Fibroblast of gingiva (primary cell): ENCODE measurements at regions not wholly inside any gene's neighbourhood (a gene's known extent, or its start where the extent isn't known, plus 50 kb on each side); places are given as distances from the start of the nearest gene placed in this dataset.
"Not testable (repeated sequence)": the region's sequence is repeated elsewhere in the genome, so short reads cannot be mapped to it uniquely, and the experiment has no call there.

Source experiments
- DNase-seq: peaks from one replicate; pipeline ENCODE4 v3.0.0-alpha.2; 2011; ENCODE audit warnings: low read depth

DNA sequence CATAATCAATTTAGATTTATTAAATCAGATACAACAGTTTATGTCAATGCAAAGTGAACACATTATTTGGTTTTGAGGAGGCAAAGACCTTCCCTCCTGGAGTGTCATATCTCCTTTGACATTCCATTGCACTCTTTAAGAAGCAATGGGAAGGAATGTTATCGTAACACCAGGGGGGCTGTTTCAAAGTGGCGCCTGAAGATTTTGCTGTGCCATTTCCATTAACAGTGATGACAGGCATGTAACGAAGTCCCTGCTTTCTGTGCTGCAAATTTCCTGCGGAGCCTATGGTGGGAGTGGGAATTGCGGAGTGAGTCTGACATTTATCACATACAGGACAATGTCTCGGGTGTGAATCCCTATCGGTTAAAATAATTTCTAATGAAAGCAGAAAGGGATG, 499.6 kb upstream of the RAB6C start:
- no peak for DNase-seq

DNA sequence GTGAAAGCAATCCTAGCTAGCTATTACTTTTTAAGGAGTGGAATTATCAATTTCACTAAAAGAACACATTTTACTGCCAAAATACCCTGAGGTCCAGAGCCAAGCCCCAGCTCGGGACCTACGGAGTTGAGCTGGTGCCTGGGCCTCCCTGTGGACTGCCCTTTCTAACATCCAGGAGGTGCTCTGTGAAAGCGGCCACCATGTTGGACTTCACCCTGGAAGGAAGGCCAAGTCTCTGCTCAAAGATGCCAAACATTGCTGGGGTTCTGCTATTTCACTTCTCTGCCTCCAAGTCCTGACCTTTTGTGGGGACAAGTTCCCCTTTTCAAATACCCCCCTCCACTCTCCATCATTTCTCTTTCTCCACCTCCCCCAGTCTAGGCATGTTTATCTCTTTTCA, 498.7 kb upstream of the RAB6C start:
- no peak for DNase-seq

DNA sequence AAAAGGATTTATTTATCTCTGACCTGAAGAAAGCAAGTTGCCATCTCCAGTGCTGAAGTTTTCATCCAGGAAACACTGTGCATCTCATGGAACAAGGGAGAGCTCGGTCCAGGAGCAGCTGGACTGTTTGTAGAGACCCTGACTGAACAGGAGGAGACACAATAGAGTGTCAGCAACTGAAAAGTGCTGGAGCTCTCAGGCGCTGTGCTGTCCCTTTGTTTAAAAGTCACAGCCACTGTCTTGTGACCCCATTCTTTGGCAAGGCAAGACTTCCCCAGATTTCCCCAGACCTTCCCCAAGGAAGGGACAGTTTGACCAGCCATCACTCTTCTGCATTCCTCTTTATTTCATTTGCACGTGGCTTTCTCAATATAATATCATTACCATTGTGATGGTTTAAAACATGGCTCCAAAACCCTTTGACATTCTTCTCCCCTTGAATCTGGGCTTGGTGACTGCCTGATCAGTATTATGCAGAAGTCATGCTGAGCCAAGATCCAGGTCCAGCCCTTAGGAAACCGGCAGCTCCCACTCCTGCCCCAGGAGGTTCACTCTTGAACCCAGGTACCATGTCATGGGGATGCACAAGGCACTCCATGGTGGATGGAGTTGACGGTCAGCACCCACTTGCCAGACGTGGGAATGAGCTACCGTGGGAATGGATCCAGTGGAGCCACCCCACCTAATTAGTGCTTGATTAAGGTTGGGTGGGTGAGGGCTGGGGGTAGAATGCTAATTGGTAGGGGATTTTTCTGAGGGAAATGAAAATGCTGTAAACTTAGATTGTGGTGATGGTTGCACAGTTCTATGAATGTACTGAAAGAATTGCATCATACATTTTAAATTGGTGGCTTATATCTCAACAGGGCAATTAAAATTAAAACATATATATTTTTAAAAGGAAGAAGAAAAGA, 497.9 kb upstream of the RAB6C start:
- DNase-seq, result no peak

DNA sequence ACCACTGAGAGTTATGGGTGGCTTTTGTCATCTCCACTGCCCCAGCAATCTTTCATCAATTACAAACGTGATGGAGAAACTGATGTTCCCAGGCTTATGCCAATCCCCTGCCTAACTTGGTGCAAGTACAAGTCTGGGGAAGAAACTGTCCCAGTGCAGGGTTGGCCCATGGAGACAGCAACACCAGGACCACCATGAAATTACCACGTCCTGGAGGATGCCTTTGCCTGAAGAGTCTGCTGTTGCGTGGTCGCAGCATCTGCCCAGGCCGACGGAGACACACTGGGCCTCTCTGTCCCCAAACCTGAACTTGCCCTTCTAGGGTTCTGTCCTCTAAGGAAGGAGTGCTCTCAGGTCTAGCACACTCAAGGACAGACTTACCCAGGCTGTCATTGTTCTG, 496.8 kb upstream of the RAB6C start:
- DNase-seq, result no peak

DNA sequence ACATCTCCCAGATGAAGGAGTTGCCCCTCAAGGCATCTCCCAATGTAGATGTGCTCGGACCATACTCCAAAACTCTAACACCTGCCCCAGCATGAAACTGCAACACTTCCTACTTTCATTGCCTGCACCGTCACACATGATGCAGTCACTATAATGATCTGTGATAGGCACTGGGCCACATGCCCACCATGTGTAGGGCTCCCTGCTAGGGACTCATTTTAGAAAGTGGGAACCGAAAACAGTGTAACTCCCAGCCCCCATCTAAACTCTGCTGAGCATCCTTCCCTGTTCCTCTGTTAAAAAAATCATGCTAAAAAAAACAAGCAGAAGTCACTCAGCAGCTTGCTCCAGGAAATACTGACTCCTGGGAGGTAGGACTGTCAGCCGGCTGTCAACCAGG, 496.1 kb upstream of the RAB6C start:
- DNase-seq, result no peak

DNA sequence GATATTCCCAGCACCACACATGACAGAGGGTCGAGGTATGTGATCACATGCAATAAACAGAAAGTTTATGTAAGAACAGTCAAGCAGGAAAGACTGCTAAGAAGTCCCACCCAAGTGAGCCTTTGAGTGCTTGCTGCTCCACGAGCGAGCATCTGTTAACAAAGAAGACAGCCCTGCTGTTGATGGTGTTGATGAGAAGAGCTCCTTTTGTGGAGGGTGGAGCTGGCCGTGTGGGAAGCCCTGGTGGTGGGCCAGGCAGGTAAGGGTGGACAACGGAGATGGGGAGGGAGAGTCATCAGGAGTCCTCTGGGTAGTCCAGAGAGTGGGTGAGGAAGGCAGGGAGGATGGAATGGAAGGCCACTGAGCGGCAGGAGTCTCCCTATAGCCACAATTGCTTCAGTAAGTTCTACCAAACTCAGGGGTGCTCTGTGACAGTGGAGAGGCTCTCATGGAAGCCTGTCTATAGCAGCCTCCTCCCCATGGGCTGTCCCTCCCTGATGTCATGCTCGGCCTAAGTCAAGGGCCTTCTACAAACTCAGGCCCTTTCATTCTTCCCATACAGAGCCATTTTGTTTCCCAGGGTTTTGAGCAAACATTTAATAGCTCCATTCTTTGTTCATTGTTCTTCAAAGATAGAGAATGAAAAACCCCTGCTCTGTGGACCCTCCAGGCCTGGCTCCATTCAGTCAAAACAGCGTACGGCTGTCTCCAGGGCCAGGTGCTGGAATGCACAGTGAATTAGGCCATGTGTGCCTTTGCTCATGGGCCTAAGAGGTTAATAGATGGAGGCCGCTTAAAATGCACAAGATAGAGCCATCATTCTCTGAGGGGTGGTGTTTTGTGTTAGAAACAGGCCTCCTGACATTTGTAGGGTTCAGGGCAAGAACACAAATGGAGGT, 494.2 kb upstream of the RAB6C start:
- no peak for DNase-seq

DNA sequence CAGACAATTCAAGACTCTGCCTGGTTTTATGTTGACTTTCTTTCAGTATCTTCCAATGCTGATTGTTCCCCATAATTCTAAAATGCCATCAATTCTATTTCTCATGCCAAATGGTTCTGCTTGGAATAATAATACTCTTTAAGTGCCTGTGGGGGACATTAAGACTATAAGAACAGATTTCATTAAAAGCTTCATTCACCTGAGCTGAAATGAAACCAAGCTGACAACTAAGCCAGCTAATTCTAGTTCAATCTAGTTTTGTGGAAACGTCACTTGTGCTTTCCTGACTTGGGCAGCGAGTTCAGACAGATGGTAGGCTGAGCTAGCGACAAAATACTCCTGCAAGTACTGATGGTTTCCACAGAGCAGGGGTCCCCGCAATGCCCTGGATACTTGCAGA, 491.1 kb upstream of the RAB6C start:
- DNase-seq, result no peak

DNA sequence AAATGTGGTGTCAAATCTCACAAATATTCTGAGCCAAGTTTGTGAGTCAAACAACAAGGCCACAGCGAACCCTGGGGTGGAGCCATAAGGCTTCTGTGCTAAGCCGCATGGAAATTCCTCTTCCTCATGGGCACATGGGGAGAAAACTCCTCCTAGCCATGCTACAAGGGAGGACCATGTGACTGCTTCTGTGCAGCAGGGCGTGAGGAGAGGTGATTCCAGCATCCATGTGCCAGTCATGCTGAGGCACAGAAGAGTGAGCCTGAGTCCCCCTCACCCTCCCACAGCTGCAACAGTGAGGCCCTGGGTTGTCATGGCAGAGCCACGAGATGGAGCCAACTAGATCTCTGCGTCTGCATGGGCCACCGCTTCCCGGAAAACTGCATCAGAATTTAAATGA, 488.8 kb upstream of the RAB6C start:
- no peak for DNase-seq

DNA sequence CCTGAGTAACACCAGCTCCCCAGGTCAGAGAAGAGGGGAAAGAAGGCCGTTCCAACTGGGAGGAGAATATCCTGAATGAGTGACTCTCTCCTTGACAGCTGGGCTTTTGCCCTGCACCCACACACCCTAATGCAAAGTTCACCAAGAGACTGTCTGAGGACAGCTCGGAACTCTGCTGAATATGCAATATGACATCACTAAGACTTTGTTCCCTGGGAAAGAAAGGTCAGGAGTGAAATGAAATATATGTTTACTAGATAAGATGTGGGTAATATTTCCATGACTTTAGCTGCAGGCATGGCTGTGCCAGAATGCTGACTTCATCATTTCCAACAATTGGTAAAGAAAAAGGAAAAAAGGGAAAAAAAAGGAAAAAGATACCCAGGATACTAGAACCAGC, 488.2 kb upstream of the RAB6C start:
- no peak for DNase-seq

DNA sequence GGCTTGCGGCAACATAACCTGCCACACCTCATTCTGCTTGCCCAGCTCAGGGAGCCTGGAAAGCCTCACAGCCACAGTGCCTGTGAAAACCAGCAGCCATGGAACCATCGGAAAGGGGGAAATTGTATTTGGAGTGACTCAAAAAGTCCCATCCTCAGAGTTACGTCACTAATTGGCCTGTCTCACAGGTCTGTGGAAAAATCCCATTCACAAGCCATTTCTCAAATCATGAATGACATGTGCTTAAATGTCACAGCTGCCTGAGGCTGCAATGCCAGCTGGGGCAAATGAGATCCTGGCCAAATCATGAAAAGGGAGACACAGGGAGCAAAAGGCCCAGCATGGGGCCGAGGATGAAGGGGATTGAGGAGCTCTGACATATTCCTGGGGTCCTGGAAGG, 486.9 kb upstream of the RAB6C start:
- no peak for DNase-seq

DNA sequence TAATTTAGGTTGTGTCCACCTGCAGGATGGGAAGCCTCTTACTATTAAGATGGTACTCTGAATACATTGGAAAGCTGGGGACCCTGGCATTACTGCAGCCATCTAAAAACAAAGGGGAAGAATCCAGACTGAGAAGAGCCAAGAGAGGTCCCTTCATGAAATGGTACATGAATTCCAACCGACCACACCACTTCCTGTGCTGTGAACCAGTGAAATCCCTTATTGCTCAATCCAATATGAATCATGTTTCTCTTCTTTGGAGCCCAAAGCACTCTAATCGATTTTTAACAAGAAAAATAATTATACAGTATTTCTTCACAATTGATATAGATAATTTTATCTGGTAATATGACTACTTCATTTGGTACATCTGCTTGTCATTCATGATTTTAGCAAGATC, 479.7 kb upstream of the RAB6C start:
- DNase-seq, result no peak

DNA sequence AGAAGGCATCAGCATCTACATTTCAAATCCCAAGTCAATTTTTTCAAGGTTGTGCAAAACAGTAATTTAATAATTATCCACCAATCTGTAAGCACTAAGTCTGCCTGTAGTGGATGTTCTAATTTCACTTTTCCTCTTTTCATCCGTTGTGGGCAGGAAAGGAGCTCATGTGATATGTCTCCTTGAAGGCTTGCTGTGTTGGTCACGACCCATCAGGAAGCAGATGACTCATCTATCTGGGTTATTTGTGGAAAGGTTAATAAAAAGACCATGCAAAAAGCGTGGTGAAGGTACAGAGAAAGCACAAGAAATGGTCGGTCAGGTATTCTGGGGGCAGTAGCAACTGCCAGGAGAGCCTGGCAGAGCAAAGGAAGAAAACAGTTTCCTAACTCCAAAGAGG, 476.7 kb upstream of the RAB6C start:
- DNase-seq, result no peak

DNA sequence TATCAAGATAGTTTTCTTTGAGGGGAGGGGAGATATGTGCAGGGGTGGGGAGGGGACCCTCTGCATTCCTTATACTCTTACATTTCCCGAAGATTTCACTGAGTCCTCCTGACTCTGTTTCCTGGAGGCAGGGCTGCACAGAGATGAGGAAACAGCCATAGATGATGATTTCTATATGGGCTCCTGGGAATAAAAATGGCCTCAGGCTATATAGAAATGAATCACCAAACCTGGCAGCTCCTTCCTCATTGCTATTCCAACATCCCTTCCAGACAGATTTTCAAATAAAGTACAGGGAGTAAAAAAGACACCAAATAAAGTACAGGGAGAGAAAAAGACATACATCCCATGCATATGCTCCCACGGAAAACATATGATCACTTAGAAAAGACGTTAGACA, 474.8 kb upstream of the RAB6C start:
- no peak for DNase-seq

DNA sequence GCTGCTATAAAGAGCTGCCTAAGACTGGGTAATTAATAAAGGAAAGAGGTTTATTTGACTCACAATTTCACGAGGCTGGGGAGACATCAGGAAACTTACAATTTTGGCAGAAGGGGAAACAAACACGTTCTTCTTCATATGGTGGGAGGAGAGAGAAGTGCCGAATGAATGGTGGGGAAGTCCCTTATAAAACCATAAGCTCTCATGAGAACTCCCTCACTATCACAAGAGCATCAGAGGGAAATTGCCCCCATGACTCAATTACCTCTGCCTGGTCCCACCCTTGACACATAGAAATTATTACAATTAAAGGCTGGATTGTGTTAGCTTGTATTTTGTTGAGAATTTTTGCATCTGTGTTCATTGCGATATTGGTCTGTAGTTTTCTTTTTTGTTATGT, 460.5 kb upstream of the RAB6C start:
- DNase-seq, result no peak

DNA sequence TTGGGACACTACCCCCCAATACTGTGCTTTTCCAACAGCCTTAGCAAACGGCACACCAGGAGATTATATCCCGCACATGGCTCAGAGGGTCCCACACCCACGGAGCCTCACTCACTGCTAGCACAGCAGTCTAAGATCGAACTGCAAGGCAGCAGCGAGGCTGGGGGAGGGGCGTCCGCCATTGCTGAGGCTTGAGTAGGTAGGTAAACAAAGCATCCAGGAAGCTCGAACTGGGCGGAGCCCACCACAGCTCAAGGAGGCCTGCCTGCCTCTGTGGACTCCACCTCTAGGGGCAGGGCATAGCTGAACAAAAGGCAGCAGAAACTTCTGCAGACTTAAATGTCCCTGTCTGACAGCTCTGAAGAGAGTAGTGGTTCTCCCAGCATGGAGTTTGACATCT, 447.3 kb upstream of the RAB6C start:
- not testable (repeated sequence) for DNase-seq

DNA sequence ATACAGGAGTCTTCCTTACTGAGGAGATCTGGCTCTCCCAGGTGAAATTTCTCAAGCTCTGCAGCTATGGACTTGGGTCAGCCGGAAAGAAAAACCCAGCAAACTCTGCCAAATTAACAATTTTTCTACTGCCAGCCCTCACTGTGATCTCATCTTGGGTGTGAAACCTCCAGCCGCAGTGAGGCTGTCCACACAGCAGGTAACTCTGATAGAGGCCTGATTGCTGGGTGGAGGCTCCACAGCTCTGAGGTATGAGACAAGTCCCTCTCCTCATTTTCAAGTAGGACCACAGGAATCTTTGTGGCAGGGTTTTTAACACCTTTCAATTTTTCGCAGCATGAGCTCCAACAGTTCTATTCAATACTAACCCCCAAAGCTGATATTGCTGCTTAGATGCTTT, 430.6 kb upstream of the RAB6C start:
- DNase-seq, result no peak

DNA sequence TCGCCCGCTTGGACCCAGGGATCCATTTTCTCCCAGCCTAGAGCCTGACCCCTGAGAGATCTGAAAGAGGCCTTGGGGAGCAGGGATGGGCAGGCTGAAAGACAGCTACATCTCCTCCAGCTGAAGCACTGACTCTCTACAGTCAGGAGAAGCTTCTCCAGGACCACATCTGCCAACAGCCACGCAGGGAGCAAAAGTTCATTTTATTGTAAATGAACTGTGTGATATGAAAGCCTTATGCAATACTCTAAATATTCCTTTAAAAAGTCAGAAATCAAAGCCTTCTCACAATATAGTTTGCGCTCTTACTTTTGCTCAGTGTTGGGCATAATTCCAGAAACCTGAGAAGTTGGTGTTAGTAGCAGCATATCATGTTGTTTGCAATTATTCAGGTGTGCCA, 428.9 kb upstream of the RAB6C start:
- DNase-seq, result no peak

DNA sequence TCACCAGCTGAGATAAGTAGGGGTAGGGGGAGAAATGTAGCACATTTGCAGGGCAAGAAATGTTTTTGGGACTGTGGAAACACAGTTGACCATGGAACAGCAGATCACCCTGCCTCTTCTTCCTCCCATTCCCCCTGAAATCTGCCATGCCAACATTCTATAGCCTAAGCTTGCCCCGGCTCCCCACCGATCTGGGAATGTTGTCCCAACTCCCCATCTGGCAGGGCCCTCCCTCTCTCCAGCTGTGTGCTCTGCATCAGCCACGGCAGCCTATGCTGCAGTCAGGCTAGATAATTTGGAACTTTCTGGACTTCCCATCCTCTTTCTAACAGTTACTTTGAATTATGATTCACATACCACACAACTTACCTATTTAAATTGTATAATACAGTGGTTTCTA, 425.1 kb upstream of the RAB6C start:
- no peak for DNase-seq

DNA sequence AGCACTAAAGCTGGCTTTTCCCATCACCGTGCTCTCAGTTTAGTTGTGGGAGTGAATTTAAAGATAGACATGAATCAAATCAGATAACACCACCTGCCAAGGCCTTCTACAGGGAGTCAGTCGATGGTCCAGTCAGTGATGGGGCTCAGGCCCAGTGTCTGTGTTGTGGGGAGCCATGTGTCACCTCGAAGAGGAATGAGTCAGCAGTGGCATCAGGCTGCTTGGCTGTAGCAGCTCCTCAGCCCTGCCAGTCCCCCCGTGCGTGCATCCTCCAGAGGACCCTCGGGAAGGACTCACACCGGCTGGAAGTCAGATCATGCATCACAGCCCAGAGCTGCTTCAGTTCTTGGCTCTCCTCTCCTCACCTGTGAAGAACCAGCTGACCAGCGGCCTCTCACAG, 420.4 kb upstream of the RAB6C start:
- no peak for DNase-seq

DNA sequence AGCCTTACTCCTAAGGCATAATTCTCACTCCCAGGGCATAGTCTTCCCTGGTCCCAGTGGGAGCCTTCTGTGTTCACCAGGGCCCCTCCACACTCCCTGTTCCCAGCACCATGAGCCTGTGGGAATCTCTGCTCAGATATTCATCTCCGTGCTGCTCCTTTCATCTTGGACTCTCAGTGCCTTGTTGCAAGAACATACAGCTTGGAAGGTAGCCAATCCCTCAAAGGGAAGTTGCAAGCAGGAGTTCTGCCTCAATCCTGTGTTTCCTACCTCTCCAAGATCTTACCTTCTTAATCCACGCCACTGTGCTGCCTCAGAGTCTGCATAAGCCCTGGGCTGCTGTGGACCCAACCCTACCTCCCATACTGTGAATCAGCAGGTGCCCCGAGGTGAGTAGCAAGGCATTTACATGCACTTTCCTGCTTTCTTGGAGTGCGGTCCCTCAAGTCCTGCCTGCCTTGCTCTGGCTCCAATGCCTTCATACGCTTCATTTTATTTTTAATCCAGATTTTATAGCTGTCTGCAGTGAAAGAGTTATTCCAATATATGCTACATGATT, 413.8 kb upstream of the RAB6C start:
- DNase-seq, result no peak

DNA sequence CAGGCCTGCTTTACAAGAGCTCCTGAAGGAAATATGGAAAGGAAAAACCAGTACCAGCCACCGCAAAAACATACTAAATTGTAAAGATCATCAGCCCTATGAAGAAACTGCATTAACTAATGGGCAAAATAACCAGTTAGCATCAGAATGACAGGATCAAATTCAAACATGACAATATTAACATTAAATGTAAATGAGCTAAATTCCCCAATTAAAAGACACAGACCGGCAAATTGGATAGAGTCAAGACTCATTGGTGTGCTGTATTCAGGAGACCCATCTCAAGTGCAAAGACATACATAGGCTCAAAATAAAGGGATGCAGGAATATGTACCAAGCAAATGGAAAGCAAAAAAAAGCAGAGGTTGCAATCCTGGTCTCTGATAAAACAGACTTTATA, 408.7 kb upstream of the RAB6C start:
- not testable (repeated sequence) for DNase-seq

DNA sequence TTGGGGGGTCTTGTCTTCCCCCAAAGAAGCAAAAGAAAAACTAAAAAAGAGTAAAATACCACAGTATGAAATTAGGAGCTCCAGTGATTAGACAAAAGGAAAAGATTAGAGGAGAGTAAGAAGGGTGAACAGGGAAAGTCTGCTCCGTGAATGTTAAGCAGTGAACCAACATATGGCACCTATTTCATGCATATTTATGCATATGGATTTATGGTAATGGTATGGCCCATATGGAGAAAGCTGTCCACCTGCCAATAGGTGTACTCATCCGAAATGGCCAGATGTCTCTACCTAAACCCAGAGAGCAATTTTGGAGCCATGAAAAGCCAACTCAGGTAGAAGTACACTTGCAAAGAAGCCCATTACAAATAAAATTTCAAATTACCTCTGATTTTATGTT, 404.0 kb upstream of the RAB6C start:
- no peak for DNase-seq

DNA sequence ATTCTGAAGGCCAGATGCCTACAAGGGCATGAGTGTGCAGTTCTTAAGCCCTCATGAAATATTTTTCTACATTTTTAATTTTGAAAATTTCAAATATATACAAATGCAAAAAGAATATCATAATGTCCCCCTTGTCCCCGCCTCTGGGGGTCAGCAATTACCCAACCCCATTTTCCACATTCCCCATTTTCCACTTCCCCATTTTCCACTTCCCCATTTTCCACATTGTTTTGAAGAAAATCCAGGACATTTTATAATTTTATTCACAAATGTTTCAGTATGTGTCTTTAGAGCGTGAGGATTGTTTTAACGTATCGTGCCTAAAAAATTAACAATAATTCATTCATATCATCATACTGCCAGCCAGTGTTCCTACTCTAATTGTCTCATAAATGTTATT, 403.6 kb upstream of the RAB6C start:
- DNase-seq, result no peak
